Right lobe of liver (tissue), 4 donors: ENCODE measurements at regions not wholly inside any gene's neighbourhood (a gene's known extent, or its start where the extent isn't known, plus 50 kb on each side); places are given as distances from the start of the nearest gene placed in this dataset.

Experiments used
- CTCF ChIP-seq, 4 donors: fragments of 200-600 bp in 3 of 4; fragments of 450-650 bp in 1 of 4; IDR thresholded peaks; one replicate each; pipeline versions ENCODE4 v1.5.1 to v1.8.0; 2016 to 2022; ENCODE audit warnings: antibody characterized with exemption in 4 of 4, mild to moderate bottlenecking in 2 of 4
- POLR2A ChIP-seq: fragments of 450-650 bp; IDR thresholded peaks from one replicate; pipeline ENCODE4 v1.6.1; 2017; ENCODE audit warnings: antibody characterized with exemption, mild to moderate bottlenecking
- donor health status: DM: no; HTN: no; CAD: no.
- donor health status: DM: no; HTN: no; CAD: no.
- donor health status: DM: no; HTN: yes; CAD: no.

DNA sequence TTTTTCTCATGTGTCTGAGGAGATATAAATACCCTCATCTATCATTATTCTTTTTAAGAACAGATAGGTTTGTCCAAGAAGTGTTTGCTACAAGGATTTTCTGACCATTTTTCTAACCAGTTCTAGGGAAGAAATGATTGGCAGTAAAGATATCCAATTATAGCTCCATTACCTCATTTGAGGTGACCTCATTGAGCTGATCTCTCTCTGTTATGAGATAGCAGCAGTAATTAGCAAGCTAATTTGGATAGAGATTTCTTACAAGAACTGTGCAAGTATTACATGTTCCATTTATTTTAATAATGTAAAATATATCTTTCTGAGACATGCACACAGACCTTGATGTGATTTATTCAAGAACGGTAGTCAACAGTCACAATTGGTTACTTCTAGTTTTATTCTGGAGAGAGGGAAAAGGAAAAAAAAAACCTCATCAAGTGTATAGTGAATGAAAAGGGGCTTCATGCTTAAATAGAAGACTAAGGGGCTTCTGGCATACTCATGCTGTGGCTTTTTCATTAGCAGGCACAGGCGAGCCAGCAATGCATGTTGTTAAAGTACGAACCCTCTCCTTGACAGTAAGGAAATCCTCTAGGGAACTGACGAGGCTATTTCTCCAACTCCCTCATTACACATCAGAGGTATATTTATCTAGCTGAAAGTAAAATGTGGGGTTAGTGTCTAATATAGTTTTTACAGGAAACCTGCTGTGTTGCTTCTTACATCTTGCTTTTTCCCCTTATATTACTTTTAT, 127.3 kb downstream of the NUDT12 start:
- TF ChIP-seq CTCF (IDR thresholded peaks at IDR 0.05), result no peak
- TF ChIP-seq POLR2A, result no peak
